ENCODE measurements at regions not wholly inside any gene's neighbourhood (a gene's known extent, or its start where the extent isn't known, plus 50 kb on each side); places are given as distances from the start of the nearest gene placed in this dataset.

- no peak for DNase-seq (ENCODE audit: low read depth)
- no peak overlapping the region for H3K4me3 ChIP-seq (ENCODE audit: low read depth, low read length)
- TF ChIP-seq CTCF (IDR thresholded peaks at IDR 0.05; ENCODE audit: insufficient read depth, low read depth, low read length) = no peak
Measured at GRCh38 chr1:238950784-238951183, 435.6 kb upstream of the CHRM3 start.

GRCh38 chr1:238950017-238950416 is 436.4 kb upstream of the CHRM3 start:
- no peak overlapping the region for H3K4me3 ChIP-seq (ENCODE audit: low read depth, low read length)
- no peak for TF ChIP-seq CTCF (IDR thresholded peaks at IDR 0.05; ENCODE audit: insufficient read depth, low read depth, low read length)
- no peak for DNase-seq (ENCODE audit: low read depth)

GRCh38 chr1:238944028-238944427 is 442.3 kb upstream of the CHRM3 start:
- H3K4me3 ChIP-seq (ENCODE audit: low read depth, low read length) = no peak overlapping the region
- DNase-seq (ENCODE audit: low read depth) = no peak
- TF ChIP-seq CTCF (IDR thresholded peaks at IDR 0.05; ENCODE audit: insufficient read depth, low read depth, low read length) = no peak

GRCh38 chr1:238927899-238928298 is 458.5 kb upstream of the CHRM3 start:
- no peak for TF ChIP-seq CTCF (IDR thresholded peaks at IDR 0.05; ENCODE audit: insufficient read depth, low read depth, low read length)

GRCh38 chr1:238916828-238917227 is 469.5 kb upstream of the CHRM3 start:
- no peak overlapping the region for H3K4me3 ChIP-seq (ENCODE audit: low read depth, low read length)
- no peak for TF ChIP-seq CTCF (IDR thresholded peaks at IDR 0.05; ENCODE audit: insufficient read depth, low read depth, low read length)
- no peak for DNase-seq (ENCODE audit: low read depth)

More at GRCh38 chr1:238927899-238928298, 458.5 kb upstream of the CHRM3 start:
- no peak overlapping the region for H3K4me3 ChIP-seq (ENCODE audit: low read depth, low read length)
- DNase-seq (ENCODE audit: low read depth) = no peak

- no peak for TF ChIP-seq CTCF (IDR thresholded peaks at IDR 0.05; ENCODE audit: insufficient read depth, low read depth, low read length)
- DNase-seq (ENCODE audit: low read depth) = no peak
- no peak overlapping the region for H3K4me3 ChIP-seq (ENCODE audit: low read depth, low read length)
Measured at GRCh38 chr1:238914346-238914745, 472.0 kb upstream of the CHRM3 start.

- no peak for DNase-seq (ENCODE audit: low read depth)
- H3K4me3 ChIP-seq (ENCODE audit: low read depth, low read length) = no peak overlapping the region
- no peak for TF ChIP-seq CTCF (IDR thresholded peaks at IDR 0.05; ENCODE audit: insufficient read depth, low read depth, low read length)
Measured at GRCh38 chr1:238913210-238913609, 473.2 kb upstream of the CHRM3 start.
